SH-SY5Y (cell line): ENCODE measurements at regions not wholly inside any gene's neighbourhood (a gene's known extent, or its start where the extent isn't known, plus 50 kb on each side); places are given as distances from the start of the nearest gene placed in this dataset.

Experiments
- GATA2 ChIP-seq: IDR thresholded peaks from 2 replicates; pipeline ENCODE4 v1.6.1; 2011; ENCODE audit warnings: mild to moderate bottlenecking, low read depth, low read length
- GATA3 ChIP-seq: IDR thresholded peaks from 2 replicates; pipeline ENCODE4 v1.6.1; 2011; ENCODE audit warnings: low read depth, mild to moderate bottlenecking, low read length, moderate library complexity

DNA sequence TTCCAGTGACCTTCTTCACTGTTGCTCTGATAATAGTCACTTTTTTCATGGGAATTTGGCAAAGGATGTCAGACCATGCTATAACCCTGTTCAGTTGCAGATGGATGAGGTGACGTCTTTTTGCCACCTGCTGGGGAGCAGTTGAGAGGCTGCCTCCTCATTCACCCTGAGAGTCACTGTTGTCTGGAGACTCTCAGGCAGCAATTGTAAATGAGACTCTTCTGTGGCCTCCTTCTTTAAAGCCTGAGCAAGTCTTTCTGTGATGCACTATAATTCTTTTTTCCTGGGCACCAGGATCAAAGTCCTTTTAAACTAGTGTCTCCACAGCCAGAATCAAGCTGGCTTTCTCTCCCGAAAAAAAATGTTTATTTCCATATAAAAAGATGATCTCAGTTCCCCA is 345.1 kb downstream of the ARL4A start:
- TF ChIP-seq GATA2 (no peak), GATA3 (no peak)
